GM23338 (cell line): ENCODE measurements at regions not wholly inside any gene's neighbourhood (a gene's known extent, or its start where the extent isn't known, plus 50 kb on each side); places are given as distances from the start of the nearest gene placed in this dataset.
A peak's percentile ranks its signal among the peaks of the same experiment; 100 is the strongest.

Source experiments
- ATAC-seq: fragments of 200-7000 bp; cut with Tn5 transposase; 3 replicates; pipeline ENCODE4 v1.9.1; 2020
- DNase-seq: peaks from one replicate; pipeline ENCODE4 v3.0.0-alpha.2; 2015; ENCODE audit warnings: low spot score
- H2AFZ ChIP-seq: fragments of 200-600 bp; sonication (generic); 2 replicates; pipeline ENCODE4 v1.8.0; 2016; ENCODE audit warnings: antibody characterized with exemption, mild to moderate bottlenecking, moderate library complexity
- H3F3A ChIP-seq: fragments of 200-600 bp; sonication (generic); replicated peaks from 2 replicates; pipeline ENCODE4 v1.8.0; 2017; ENCODE audit warnings: antibody characterized with exemption, mixed run types, low read depth
- H3K27ac ChIP-seq: fragments of 200-600 bp; sonication (generic); 2 replicates; pipeline ENCODE4 v1.6.1; 2016; ENCODE audit warnings: low read depth
- H3K27me3 ChIP-seq: fragments of 200-600 bp; sonication (generic); 2 replicates; pipeline ENCODE4 v1.8.0; 2016; ENCODE audit warnings: mild to moderate bottlenecking, mixed run types, moderate library complexity; ENCODE audit not compliant: insufficient read depth
- H3K36me3 ChIP-seq: fragments of 200-600 bp; sonication (generic); 2 replicates; pipeline ENCODE4 v1.8.0; 2016; ENCODE audit warnings: mild to moderate bottlenecking; ENCODE audit not compliant: insufficient read depth
- H3K4me1 ChIP-seq: fragments of 200-600 bp; sonication (generic); 2 replicates; pipeline ENCODE4 v1.8.0; 2016; ENCODE audit warnings: mild to moderate bottlenecking, moderate library complexity; ENCODE audit not compliant: insufficient read depth
- H3K4me2 ChIP-seq: fragments of 200-600 bp; sonication (generic); 2 replicates; pipeline ENCODE4 v1.7.1; 2017; ENCODE audit warnings: mixed run types
- H3K4me3 ChIP-seq: fragments of 200-600 bp; sonication (generic); 2 replicates; pipeline ENCODE4 v1.6.1; 2016; ENCODE audit warnings: mixed run types
- H3K79me2 ChIP-seq: fragments of 200-600 bp; sonication (generic); replicated peaks from 2 replicates; pipeline ENCODE4 v1.8.0; 2017; ENCODE audit warnings: mild to moderate bottlenecking; ENCODE audit not compliant: insufficient read depth
- H3K9me2 ChIP-seq: fragments of 200-600 bp; sonication (generic); 2 replicates; pipeline ENCODE4 v1.8.0; 2017; ENCODE audit not compliant: insufficient read depth
- H4K20me1 ChIP-seq: fragments of 200-600 bp; sonication (generic); replicated peaks from 2 replicates; pipeline ENCODE4 v1.8.0; 2017; ENCODE audit warnings: mild to moderate bottlenecking; ENCODE audit not compliant: insufficient read depth
- H3K27ac Mint-ChIP-seq: 2 replicates; pipeline ENCODE4 v1.8.0; 2020; ENCODE audit warnings: inconsistent platforms, mild to moderate bottlenecking, moderate library complexity, mixed read lengths
- H3K27me3 Mint-ChIP-seq: 3 replicates; pipeline ENCODE4 v1.8.0; 2022; ENCODE audit warnings: low read depth, mild to moderate bottlenecking, moderate library complexity, mixed read lengths, inconsistent platforms; ENCODE audit not compliant: insufficient read depth, poor library complexity
- H3K36me3 Mint-ChIP-seq: 3 replicates; pipeline ENCODE4 v1.8.0; 2021; ENCODE audit warnings: low read depth, mild to moderate bottlenecking, inconsistent platforms, moderate library complexity, mixed read lengths
- H3K4me1 Mint-ChIP-seq: 3 replicates; pipeline ENCODE4 v1.8.0; 2020; ENCODE audit warnings: mild to moderate bottlenecking, inconsistent platforms, mixed read lengths
- H3K4me3 Mint-ChIP-seq: 3 replicates; pipeline ENCODE4 v1.8.0; 2021; ENCODE audit warnings: moderate library complexity, mild to moderate bottlenecking, inconsistent platforms, mixed read lengths
- H3K9me3 Mint-ChIP-seq: 3 replicates; pipeline ENCODE4 v1.8.0; 2020; ENCODE audit warnings: moderate library complexity, mild to moderate bottlenecking, inconsistent platforms, mixed read lengths
- NANOG ChIP-seq: IDR thresholded peaks from 2 replicates; pipeline ENCODE4 v1.6.1; 2016; ENCODE audit warnings: antibody characterized with exemption, borderline replicate concordance
- ZNF331 ChIP-seq: fragments of 250-450 bp; sonication (Bioruptor Pico); IDR thresholded peaks from 2 replicates; pipeline ENCODE4 v1.5.0; 2020; ENCODE audit warnings: low read depth, mild to moderate bottlenecking, moderate library complexity
- TF ChIP-seq, protein P1 (sequence below): IDR thresholded peaks from one replicate; pipeline ENCODE4 v1.6.1; 2018; ENCODE audit warnings: antibody characterized with exemption; ENCODE audit not compliant: unreplicated experiment
- TF ChIP-seq, protein P2 (sequence below), 2 experiments: fragments of 200-600 bp in 1 of 2; sonication (generic) in 1 of 2; conservative IDR thresholded peaks; 2 replicates each; pipeline versions ENCODE4 v1.5.1 to v1.6.1; 2016 to 2017; ENCODE audit warnings: antibody characterized with exemption in 2 of 2, low read depth in 2 of 2, mild to moderate bottlenecking in 2 of 2, moderate library complexity in 1 of 2
- TF ChIP-seq, protein P3 (sequence below): fragments of 250-450 bp; sonication (Bioruptor Pico); IDR thresholded peaks from 2 replicates; pipeline ENCODE4 v1.5.0; 2020; ENCODE audit warnings: mild to moderate bottlenecking, moderate library complexity

- TF ChIP-seq, protein P1, sequence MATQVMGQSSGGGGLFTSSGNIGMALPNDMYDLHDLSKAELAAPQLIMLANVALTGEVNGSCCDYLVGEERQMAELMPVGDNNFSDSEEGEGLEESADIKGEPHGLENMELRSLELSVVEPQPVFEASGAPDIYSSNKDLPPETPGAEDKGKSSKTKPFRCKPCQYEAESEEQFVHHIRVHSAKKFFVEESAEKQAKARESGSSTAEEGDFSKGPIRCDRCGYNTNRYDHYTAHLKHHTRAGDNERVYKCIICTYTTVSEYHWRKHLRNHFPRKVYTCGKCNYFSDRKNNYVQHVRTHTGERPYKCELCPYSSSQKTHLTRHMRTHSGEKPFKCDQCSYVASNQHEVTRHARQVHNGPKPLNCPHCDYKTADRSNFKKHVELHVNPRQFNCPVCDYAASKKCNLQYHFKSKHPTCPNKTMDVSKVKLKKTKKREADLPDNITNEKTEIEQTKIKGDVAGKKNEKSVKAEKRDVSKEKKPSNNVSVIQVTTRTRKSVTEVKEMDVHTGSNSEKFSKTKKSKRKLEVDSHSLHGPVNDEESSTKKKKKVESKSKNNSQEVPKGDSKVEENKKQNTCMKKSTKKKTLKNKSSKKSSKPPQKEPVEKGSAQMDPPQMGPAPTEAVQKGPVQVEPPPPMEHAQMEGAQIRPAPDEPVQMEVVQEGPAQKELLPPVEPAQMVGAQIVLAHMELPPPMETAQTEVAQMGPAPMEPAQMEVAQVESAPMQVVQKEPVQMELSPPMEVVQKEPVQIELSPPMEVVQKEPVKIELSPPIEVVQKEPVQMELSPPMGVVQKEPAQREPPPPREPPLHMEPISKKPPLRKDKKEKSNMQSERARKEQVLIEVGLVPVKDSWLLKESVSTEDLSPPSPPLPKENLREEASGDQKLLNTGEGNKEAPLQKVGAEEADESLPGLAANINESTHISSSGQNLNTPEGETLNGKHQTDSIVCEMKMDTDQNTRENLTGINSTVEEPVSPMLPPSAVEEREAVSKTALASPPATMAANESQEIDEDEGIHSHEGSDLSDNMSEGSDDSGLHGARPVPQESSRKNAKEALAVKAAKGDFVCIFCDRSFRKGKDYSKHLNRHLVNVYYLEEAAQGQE = no peak
- TF ChIP-seq, protein P2, sequence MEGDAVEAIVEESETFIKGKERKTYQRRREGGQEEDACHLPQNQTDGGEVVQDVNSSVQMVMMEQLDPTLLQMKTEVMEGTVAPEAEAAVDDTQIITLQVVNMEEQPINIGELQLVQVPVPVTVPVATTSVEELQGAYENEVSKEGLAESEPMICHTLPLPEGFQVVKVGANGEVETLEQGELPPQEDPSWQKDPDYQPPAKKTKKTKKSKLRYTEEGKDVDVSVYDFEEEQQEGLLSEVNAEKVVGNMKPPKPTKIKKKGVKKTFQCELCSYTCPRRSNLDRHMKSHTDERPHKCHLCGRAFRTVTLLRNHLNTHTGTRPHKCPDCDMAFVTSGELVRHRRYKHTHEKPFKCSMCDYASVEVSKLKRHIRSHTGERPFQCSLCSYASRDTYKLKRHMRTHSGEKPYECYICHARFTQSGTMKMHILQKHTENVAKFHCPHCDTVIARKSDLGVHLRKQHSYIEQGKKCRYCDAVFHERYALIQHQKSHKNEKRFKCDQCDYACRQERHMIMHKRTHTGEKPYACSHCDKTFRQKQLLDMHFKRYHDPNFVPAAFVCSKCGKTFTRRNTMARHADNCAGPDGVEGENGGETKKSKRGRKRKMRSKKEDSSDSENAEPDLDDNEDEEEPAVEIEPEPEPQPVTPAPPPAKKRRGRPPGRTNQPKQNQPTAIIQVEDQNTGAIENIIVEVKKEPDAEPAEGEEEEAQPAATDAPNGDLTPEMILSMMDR (conservative IDR thresholded peaks at IDR 0.05; ENCODE audit: low read depth in 2 of 2) = no peak
- TF ChIP-seq ZNF331 (CRISPR knock-in tag) = no peak
Measured at GRCh38 chr4:123505095-123506010, 108.8 kb downstream of the SPRY1 start (continued).

- ATAC-seq = peak; percentile 69
- Histone ChIP-seq H3K36me3 (no peaks in the 10 kb centered on the region), H3K79me2 (no peaks in the 10 kb centered on the region), H3K4me2 (peak overlapping the region; percentile 70), H3K27ac (peak overlapping the region; percentile 98), H2AFZ (peak overlapping the region; percentile 20; the same call in 1 of the 2 replicates), H3K4me3 (peak overlapping the region; percentile 43), H4K20me1 (no peaks in the 10 kb centered on the region), H3F3A (peaks cover 16% of the 10 kb centered on the region), H3K9me2 (no peaks in the 10 kb centered on the region), H3K27me3 (no peaks in the 10 kb centered on the region), H3K4me1 (peaks cover 34% of the 10 kb centered on the region)
- Mint-ChIP-seq H3K27ac (peak overlapping the region; percentile 99), H3K4me3 (peak overlapping the region; percentile 68), H3K4me1 (peaks cover 40% of the 10 kb centered on the region), H3K36me3 (peaks cover 36% of the 10 kb centered on the region), H3K27me3 (peaks cover 10% of the 10 kb centered on the region), H3K9me3 (peaks cover 37% of the 10 kb centered on the region)
- TF ChIP-seq, protein P2 (conservative IDR thresholded peaks at IDR 0.05; ENCODE audit: low read depth in 2 of 2) = no peak
- TF ChIP-seq, protein P3, sequence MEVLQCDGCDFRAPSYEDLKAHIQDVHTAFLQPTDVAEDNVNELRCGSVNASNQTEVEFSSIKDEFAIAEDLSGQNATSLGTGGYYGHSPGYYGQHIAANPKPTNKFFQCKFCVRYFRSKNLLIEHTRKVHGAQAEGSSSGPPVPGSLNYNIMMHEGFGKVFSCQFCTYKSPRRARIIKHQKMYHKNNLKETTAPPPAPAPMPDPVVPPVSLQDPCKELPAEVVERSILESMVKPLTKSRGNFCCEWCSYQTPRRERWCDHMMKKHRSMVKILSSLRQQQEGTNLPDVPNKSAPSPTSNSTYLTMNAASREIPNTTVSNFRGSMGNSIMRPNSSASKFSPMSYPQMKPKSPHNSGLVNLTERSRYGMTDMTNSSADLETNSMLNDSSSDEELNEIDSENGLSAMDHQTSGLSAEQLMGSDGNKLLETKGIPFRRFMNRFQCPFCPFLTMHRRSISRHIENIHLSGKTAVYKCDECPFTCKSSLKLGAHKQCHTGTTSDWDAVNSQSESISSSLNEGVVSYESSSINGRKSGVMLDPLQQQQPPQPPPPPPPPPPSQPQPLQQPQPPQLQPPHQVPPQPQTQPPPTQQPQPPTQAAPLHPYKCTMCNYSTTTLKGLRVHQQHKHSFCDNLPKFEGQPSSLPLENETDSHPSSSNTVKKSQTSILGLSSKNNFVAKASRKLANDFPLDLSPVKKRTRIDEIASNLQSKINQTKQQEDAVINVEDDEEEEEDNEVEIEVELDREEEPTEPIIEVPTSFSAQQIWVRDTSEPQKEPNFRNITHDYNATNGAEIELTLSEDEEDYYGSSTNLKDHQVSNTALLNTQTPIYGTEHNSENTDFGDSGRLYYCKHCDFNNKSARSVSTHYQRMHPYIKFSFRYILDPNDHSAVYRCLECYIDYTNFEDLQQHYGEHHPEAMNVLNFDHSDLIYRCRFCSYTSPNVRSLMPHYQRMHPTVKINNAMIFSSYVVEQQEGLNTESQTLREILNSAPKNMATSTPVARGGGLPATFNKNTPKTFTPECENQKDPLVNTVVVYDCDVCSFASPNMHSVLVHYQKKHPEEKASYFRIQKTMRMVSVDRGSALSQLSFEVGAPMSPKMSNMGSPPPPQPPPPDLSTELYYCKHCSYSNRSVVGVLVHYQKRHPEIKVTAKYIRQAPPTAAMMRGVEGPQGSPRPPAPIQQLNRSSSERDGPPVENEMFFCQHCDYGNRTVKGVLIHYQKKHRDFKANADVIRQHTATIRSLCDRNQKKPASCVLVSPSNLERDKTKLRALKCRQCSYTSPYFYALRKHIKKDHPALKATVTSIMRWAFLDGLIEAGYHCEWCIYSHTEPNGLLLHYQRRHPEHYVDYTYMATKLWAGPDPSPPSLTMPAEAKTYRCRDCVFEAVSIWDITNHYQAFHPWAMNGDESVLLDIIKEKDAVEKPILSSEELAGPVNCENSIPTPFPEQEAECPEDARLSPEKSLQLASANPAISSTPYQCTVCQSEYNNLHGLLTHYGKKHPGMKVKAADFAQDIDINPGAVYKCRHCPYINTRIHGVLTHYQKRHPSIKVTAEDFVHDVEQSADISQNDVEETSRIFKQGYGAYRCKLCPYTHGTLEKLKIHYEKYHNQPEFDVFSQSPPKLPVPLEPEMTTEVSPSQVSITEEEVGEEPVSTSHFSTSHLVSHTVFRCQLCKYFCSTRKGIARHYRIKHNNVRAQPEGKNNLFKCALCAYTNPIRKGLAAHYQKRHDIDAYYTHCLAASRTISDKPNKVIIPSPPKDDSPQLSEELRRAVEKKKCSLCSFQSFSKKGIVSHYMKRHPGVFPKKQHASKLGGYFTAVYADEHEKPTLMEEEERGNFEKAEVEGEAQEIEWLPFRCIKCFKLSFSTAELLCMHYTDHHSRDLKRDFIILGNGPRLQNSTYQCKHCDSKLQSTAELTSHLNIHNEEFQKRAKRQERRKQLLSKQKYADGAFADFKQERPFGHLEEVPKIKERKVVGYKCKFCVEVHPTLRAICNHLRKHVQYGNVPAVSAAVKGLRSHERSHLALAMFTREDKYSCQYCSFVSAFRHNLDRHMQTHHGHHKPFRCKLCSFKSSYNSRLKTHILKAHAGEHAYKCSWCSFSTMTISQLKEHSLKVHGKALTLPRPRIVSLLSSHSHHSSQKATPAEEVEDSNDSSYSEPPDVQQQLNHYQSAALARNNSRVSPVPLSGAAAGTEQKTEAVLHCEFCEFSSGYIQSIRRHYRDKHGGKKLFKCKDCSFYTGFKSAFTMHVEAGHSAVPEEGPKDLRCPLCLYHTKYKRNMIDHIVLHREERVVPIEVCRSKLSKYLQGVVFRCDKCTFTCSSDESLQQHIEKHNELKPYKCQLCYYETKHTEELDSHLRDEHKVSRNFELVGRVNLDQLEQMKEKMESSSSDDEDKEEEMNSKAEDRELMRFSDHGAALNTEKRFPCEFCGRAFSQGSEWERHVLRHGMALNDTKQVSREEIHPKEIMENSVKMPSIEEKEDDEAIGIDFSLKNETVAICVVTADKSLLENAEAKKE (CRISPR knock-in tag) = no peak
- TF ChIP-seq NANOG = no peak
- DNase-seq = peak; percentile 61
Measured at GRCh38 chr4:123506011-123506695, 109.6 kb downstream of the SPRY1 start.
